OCI-LY7 (cell line): ENCODE measurements at regions not wholly inside any gene's neighbourhood (a gene's known extent, or its start where the extent isn't known, plus 50 kb on each side); places are given as distances from the start of the nearest gene placed in this dataset.

Experiments
- EZH2phosphoT487 ChIP-seq: fragments of 200-600 bp; sonication (generic); IDR thresholded peaks from 2 replicates; pipeline ENCODE4 v1.6.1; 2018; ENCODE audit warnings: low read depth, borderline replicate concordance, mild to moderate bottlenecking, mixed run types, antibody characterized with exemption, low read length, moderate library complexity, mixed read lengths
- TF ChIP-seq, protein P1 (sequence below): fragments of 200-600 bp; sonication (generic); conservative IDR thresholded peaks from 2 replicates; pipeline ENCODE4 v1.5.1; 2014; ENCODE audit warnings: mild to moderate bottlenecking, antibody characterized with exemption, low read length, moderate library complexity, mixed read lengths

DNA sequence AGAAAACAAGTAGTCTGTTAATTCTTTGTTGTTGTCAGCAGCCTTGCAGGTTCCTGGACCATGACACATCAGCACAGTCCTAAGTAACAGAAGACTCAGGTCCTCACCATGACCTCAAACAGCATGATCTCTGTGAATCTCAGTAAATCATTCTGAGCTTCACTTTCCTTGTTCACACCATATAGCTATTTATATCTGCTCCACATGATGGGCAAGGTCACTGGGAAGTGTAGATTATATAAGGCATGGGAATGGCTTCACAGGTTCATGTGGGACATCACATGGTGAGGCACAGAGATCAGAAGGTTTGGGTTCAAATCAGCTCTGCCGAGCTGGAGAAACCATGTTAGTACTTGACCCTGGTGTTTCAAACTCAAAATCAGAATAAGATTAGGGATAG is 245.4 kb upstream of the SPTLC3 start:
- TF ChIP-seq, protein P1, sequence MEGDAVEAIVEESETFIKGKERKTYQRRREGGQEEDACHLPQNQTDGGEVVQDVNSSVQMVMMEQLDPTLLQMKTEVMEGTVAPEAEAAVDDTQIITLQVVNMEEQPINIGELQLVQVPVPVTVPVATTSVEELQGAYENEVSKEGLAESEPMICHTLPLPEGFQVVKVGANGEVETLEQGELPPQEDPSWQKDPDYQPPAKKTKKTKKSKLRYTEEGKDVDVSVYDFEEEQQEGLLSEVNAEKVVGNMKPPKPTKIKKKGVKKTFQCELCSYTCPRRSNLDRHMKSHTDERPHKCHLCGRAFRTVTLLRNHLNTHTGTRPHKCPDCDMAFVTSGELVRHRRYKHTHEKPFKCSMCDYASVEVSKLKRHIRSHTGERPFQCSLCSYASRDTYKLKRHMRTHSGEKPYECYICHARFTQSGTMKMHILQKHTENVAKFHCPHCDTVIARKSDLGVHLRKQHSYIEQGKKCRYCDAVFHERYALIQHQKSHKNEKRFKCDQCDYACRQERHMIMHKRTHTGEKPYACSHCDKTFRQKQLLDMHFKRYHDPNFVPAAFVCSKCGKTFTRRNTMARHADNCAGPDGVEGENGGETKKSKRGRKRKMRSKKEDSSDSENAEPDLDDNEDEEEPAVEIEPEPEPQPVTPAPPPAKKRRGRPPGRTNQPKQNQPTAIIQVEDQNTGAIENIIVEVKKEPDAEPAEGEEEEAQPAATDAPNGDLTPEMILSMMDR, result no peak
- no peak for TF ChIP-seq EZH2phosphoT487
